SK-N-SH (cell line): ENCODE measurements at regions not wholly inside any gene's neighbourhood (a gene's known extent, or its start where the extent isn't known, plus 50 kb on each side); places are given as distances from the start of the nearest gene placed in this dataset.

ENCODE experiments used
- CTCF ChIA-PET: fragments of 300-600, 350-600 bp; formaldehyde crosslinking; extraction: SDS; loops from one replicate; lab custom pipeline; 2021; lab: Yijun Ruan, JAX
- POLR2A ChIA-PET: fragments of 350-600 bp; sonication (Branson Sonifier 250); formaldehyde crosslinking; extraction: SDS; loops from one replicate; lab custom pipeline; 2020; ENCODE audit warnings: antibody characterized with exemption, inconsistent platforms; lab: Yijun Ruan, JAX
- DNase-seq: peaks from one replicate; pipeline ENCODE4 v3.0.0; 2012
- H2AFZ ChIP-seq: fragments of 200-600 bp; sonication (generic); 2 replicates; pipeline ENCODE4 v1.8.1; 2016; ENCODE audit warnings: antibody characterized with exemption, mild to moderate bottlenecking, low read depth
- H3F3A ChIP-seq: fragments of 200-600 bp; sonication (generic); replicated peaks from 2 replicates; pipeline ENCODE3; 2016; ENCODE audit warnings: antibody characterized with exemption, mild to moderate bottlenecking; ENCODE audit not compliant: insufficient read depth
- H3K27ac ChIP-seq, 2 experiments: fragments of 200-500 bp in 1 of 2; fragments of 200-600 bp in 1 of 2; sonication (Bioruptor generic) in 1 of 2; sonication (generic), shearing (Covaris generic) in 1 of 2; 2 replicates each; pipeline versions ENCODE4 v1.5.1 to v1.6.1; 2014 to 2016; ENCODE audit warnings: low read depth in 2 of 2, inconsistent platforms in 1 of 2, low read length in 1 of 2, mild to moderate bottlenecking in 1 of 2, mixed read lengths in 1 of 2
- H3K27me3 ChIP-seq: fragments of 200-600 bp; sonication (generic), shearing (Covaris generic); 2 replicates; pipeline ENCODE4 v1.6.1; 2016; ENCODE audit warnings: mixed run types; ENCODE audit not compliant: insufficient read depth
- H3K36me3 ChIP-seq, 2 experiments: fragments of 200-500 bp in 1 of 2; fragments of 200-600 bp in 1 of 2; sonication (Bioruptor generic) in 1 of 2; sonication (generic) in 1 of 2; replicated peaks in 1 of 2; 2 replicates each; pipeline versions ENCODE3 to v1.5.1; 2014 to 2016; ENCODE audit warnings: low read length in 1 of 2, mild to moderate bottlenecking in 1 of 2; ENCODE audit not compliant: insufficient read depth in 2 of 2, control insufficient read depth in 1 of 2
- H3K4me1 ChIP-seq, 2 experiments: fragments of 200-500 bp in 1 of 2; fragments of 200-600 bp in 1 of 2; sonication (Bioruptor generic) in 1 of 2; sonication (generic), shearing (Covaris generic) in 1 of 2; 2 replicates each; pipeline versions ENCODE4 v1.5.1 to v1.6.1; 2014 to 2016; ENCODE audit warnings: low read depth in 1 of 2, low read length in 1 of 2, mixed run types in 1 of 2; ENCODE audit not compliant: insufficient read depth in 2 of 2, control insufficient read depth in 1 of 2
- H3K4me2 ChIP-seq: fragments of 200-600 bp; sonication (generic), shearing (Covaris generic); 2 replicates; pipeline ENCODE4 v1.6.1; 2017; ENCODE audit warnings: mixed run types
- H3K4me3 ChIP-seq, 2 experiments: fragments of 200-500 bp in 1 of 2; fragments of 200-600 bp in 1 of 2; sonication (Bioruptor generic) in 1 of 2; sonication (generic), shearing (Covaris generic) in 1 of 2; 2 replicates each; pipeline versions ENCODE4 v1.5.1 to v1.8.1; 2014 to 2016; ENCODE audit warnings: low read depth in 2 of 2, inconsistent platforms in 1 of 2, low read length in 1 of 2, mild to moderate bottlenecking in 1 of 2, mixed read lengths in 1 of 2, moderate library complexity in 1 of 2
- H3K79me2 ChIP-seq: fragments of 200-600 bp; sonication (generic); 2 replicates; pipeline ENCODE4 v1.8.1; 2017; ENCODE audit warnings: mild to moderate bottlenecking; ENCODE audit not compliant: insufficient read depth
- H3K9ac ChIP-seq: fragments of 200-600 bp; sonication (generic); 2 replicates; pipeline ENCODE4 v1.6.1; 2017; ENCODE audit warnings: mixed run types
- H3K9me2 ChIP-seq: fragments of 200-600 bp; sonication (generic); 2 replicates; pipeline ENCODE4 v1.6.1; 2017; ENCODE audit warnings: mixed run types
- H3K9me3 ChIP-seq: fragments of 200-600 bp; sonication (generic); 2 replicates; pipeline ENCODE4 v1.6.1; 2017; ENCODE audit warnings: mixed run types, mild to moderate bottlenecking, moderate library complexity
- H4K20me1 ChIP-seq: fragments of 200-600 bp; sonication (generic); 2 replicates; pipeline ENCODE4 v1.6.1; 2017; ENCODE audit warnings: mild to moderate bottlenecking, mixed run types; ENCODE audit not compliant: insufficient read depth
- CHD2 ChIP-seq: fragments of 150-350 bp; IDR thresholded peaks from 2 replicates; pipeline ENCODE4 v1.6.1; 2018; ENCODE audit warnings: low read length; ENCODE audit not compliant: partially characterized antibody
- EP300 ChIP-seq, 2 experiments: IDR thresholded peaks; 2 replicates each; pipeline versions ENCODE4 v1.4.0 to v1.6.1; 2012; ENCODE audit warnings: borderline replicate concordance in 1 of 2, low read depth in 1 of 2, low read length in 1 of 2
- FOXJ3 ChIP-seq: sonication (generic); formaldehyde crosslinking; IDR thresholded peaks from 2 replicates; pipeline ENCODE4 v1.5.1; 2020; ENCODE audit warnings: mild to moderate bottlenecking, missing genetic modification reagents
- FOXM1 ChIP-seq: IDR thresholded peaks from 2 replicates; pipeline ENCODE4 v1.4.0; 2012; ENCODE audit warnings: low read depth, mild to moderate bottlenecking
- GABPA ChIP-seq: IDR thresholded peaks from 2 replicates; pipeline ENCODE4 v1.4.0; 2012; ENCODE audit warnings: low read depth, mild to moderate bottlenecking
- GATA2 ChIP-seq: sonication (generic); formaldehyde crosslinking; IDR thresholded peaks from 2 replicates; pipeline ENCODE4 v1.5.0; 2020; ENCODE audit warnings: mild to moderate bottlenecking, missing genetic modification reagents
- JUND ChIP-seq: IDR thresholded peaks from 2 replicates; pipeline ENCODE4 v1.4.0; 2012
- MEF2A ChIP-seq: IDR thresholded peaks from 2 replicates; pipeline ENCODE4 v1.4.0; 2012; ENCODE audit warnings: low read depth, borderline replicate concordance
- MXI1 ChIP-seq: IDR thresholded peaks from 2 replicates; pipeline ENCODE4 v1.6.1; 2012; ENCODE audit warnings: mild to moderate bottlenecking, low read depth, low read length, improper control_type of control experiment
- NFIC ChIP-seq: IDR thresholded peaks from 2 replicates; pipeline ENCODE4 v1.4.0; 2012; ENCODE audit warnings: borderline replicate concordance
- NRF1 ChIP-seq: IDR thresholded peaks from 2 replicates; pipeline ENCODE4 v1.6.1; 2012; ENCODE audit warnings: low read depth, mild to moderate bottlenecking, low read length
- RAD21 ChIP-seq: IDR thresholded peaks from 2 replicates; pipeline ENCODE4 v1.6.1; 2012; ENCODE audit warnings: mild to moderate bottlenecking, low read length
- SMC3 ChIP-seq: IDR thresholded peaks from 2 replicates; pipeline ENCODE4 v1.6.1; 2012; ENCODE audit warnings: low read depth, low read length, improper control_type of control experiment
- TAF1 ChIP-seq: IDR thresholded peaks from 2 replicates; pipeline ENCODE4 v1.6.1; 2012; ENCODE audit warnings: low read depth, mild to moderate bottlenecking, low read length, moderate library complexity, borderline replicate concordance
- TCF12 ChIP-seq: IDR thresholded peaks from 2 replicates; pipeline ENCODE4 v1.4.0; 2012
- TEAD4 ChIP-seq: IDR thresholded peaks from 2 replicates; pipeline ENCODE4 v1.4.0; 2012; ENCODE audit warnings: mild to moderate bottlenecking, borderline replicate concordance; ENCODE audit not compliant: insufficient read depth
- YY1 ChIP-seq: IDR thresholded peaks from 2 replicates; pipeline ENCODE4 v1.4.0; 2012; ENCODE audit warnings: low read depth, mild to moderate bottlenecking
- WGBS: methylation state at CpG from one replicate; pipeline ENCODE4 v1.1.6; 2017; ENCODE audit warnings: low lambda C conversion rate; 5-methylcytosine and 5-hydroxymethylcytosine counted together
- TF ChIP-seq, protein P1 (sequence below): IDR thresholded peaks from 2 replicates; pipeline ENCODE4 v1.4.0; 2012; ENCODE audit warnings: low read depth, borderline replicate concordance
- TF ChIP-seq, protein P2 (sequence below): IDR thresholded peaks from 2 replicates; pipeline ENCODE4 v1.6.1; 2012; ENCODE audit warnings: mild to moderate bottlenecking, low read depth, low read length, moderate library complexity
- TF ChIP-seq, protein P3 (sequence below): fragments of 150-350 bp; IDR thresholded peaks from 2 replicates; pipeline ENCODE4 v1.6.1; 2016; ENCODE audit warnings: mild to moderate bottlenecking, low read depth, low read length
- TF ChIP-seq, protein P4 (sequence below): IDR thresholded peaks from 2 replicates; pipeline ENCODE4; 2012

DNA sequence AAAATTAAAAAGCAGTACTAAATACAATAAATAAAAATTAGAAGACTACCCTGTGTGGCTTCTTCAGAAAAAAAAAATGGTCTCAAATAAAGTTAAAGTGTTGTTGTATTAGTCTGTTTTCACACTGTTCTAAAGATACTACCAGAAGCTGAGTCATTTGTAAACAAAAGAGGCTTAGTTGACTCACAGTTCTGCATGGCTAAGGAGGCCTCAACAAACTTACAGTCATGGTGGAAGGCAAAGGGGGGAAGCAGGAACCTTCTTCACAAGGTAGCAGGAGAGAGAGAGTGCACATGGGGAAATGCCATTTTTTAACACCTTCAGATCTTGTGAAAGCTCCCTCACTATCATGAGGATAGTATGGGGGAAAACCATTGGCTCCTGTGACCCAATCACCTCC, 612.8 kb downstream of the RNF144A start (continued):
- TF ChIP-seq, protein P1, sequence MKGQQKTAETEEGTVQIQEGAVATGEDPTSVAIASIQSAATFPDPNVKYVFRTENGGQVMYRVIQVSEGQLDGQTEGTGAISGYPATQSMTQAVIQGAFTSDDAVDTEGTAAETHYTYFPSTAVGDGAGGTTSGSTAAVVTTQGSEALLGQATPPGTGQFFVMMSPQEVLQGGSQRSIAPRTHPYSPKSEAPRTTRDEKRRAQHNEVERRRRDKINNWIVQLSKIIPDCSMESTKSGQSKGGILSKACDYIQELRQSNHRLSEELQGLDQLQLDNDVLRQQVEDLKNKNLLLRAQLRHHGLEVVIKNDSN = no peak
- TF ChIP-seq, protein P2, sequence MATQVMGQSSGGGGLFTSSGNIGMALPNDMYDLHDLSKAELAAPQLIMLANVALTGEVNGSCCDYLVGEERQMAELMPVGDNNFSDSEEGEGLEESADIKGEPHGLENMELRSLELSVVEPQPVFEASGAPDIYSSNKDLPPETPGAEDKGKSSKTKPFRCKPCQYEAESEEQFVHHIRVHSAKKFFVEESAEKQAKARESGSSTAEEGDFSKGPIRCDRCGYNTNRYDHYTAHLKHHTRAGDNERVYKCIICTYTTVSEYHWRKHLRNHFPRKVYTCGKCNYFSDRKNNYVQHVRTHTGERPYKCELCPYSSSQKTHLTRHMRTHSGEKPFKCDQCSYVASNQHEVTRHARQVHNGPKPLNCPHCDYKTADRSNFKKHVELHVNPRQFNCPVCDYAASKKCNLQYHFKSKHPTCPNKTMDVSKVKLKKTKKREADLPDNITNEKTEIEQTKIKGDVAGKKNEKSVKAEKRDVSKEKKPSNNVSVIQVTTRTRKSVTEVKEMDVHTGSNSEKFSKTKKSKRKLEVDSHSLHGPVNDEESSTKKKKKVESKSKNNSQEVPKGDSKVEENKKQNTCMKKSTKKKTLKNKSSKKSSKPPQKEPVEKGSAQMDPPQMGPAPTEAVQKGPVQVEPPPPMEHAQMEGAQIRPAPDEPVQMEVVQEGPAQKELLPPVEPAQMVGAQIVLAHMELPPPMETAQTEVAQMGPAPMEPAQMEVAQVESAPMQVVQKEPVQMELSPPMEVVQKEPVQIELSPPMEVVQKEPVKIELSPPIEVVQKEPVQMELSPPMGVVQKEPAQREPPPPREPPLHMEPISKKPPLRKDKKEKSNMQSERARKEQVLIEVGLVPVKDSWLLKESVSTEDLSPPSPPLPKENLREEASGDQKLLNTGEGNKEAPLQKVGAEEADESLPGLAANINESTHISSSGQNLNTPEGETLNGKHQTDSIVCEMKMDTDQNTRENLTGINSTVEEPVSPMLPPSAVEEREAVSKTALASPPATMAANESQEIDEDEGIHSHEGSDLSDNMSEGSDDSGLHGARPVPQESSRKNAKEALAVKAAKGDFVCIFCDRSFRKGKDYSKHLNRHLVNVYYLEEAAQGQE = no peak
- TF ChIP-seq MEF2A (no peak), TEAD4 (no peak), GATA2 (CRISPR knock-in tag) (no peak), TCF12 (no peak), FOXM1 (no peak)

DNA sequence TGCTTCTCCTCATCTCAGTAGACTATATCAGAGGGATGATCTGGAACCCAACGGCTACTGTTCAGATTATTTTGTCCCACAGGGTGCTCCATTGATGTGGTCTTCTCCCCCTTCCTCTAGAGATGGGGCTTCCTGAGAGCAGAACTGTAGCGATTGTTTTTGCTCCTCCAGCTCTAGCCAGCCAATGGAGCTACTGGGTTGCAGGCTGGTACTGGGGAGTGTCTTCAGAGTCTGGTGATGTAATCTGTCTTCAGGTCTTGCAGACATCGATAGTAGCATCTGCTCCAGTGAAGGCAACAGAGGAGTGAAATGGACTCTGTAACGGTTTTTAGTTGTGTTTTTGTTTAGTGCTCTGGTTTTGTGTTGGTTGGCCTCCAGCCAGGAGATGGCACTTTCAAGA, 621.9 kb downstream of the RNF144A start:
- no peaks in the 10 kb centered on the region for H3K36me3 ChIP-seq
- H3K9me3 ChIP-seq = no peaks in the 10 kb centered on the region
- peaks cover 0 to 7% of the 10 kb centered on the region in 2 experiments; a peak in 1 of 4 replicates for H3K4me1 ChIP-seq
- H3K4me3 ChIP-seq = no peak overlapping the region
- TF ChIP-seq NRF1 (no peak), GABPA (no peak), GATA2 (CRISPR knock-in tag) (no peak), SMC3 (no peak), NFIC (no peak), YY1 (no peak), TCF12 (no peak), EP300 (IDR thresholded peaks at IDR 0.05; ENCODE audit: borderline replicate concordance in 1 of 2, low read depth in 1 of 2, low read length in 1 of 2) (no peak), TAF1 (no peak), JUND (no peak), RAD21 (no peak), CHD2 (no peak), MXI1 (no peak), FOXJ3 (no peak)
- TF ChIP-seq, protein P3, sequence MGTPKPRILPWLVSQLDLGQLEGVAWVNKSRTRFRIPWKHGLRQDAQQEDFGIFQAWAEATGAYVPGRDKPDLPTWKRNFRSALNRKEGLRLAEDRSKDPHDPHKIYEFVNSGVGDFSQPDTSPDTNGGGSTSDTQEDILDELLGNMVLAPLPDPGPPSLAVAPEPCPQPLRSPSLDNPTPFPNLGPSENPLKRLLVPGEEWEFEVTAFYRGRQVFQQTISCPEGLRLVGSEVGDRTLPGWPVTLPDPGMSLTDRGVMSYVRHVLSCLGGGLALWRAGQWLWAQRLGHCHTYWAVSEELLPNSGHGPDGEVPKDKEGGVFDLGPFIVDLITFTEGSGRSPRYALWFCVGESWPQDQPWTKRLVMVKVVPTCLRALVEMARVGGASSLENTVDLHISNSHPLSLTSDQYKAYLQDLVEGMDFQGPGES = no peak
- TF ChIP-seq, protein P4, sequence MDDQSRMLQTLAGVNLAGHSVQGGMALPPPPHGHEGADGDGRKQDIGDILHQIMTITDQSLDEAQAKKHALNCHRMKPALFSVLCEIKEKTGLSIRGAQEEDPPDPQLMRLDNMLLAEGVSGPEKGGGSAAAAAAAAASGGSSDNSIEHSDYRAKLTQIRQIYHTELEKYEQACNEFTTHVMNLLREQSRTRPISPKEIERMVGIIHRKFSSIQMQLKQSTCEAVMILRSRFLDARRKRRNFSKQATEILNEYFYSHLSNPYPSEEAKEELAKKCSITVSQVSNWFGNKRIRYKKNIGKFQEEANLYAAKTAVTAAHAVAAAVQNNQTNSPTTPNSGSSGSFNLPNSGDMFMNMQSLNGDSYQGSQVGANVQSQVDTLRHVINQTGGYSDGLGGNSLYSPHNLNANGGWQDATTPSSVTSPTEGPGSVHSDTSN = no peak
- 42% methylated on average over 4 of the region's 4 CpGs for WGBS
- no peak overlapping the region for H3K9ac ChIP-seq
- H3K27me3 ChIP-seq = no peaks in the 10 kb centered on the region
- CTCF ChIA-PET = interaction anchor here (1.3 to 1.4 kb wide), 2 partner anchors 23 to 1154 kb away, joined by 3 to 4 read pairs; no protein-coding TSS in a partner anchor
- H3K4me2 ChIP-seq = no peak overlapping the region
- H4K20me1 ChIP-seq = no peaks in the 10 kb centered on the region
- no peaks in the 10 kb centered on the region for H3K9me2 ChIP-seq
- no peaks in the 10 kb centered on the region for H3K79me2 ChIP-seq
- H3K27ac ChIP-seq = no peak overlapping the region
- DNase-seq = no peak
- H3F3A ChIP-seq = no peaks in the 10 kb centered on the region
- no peak overlapping the region for H2AFZ ChIP-seq
- POLR2A ChIA-PET = no interaction called here
